Fibroblast of lung (primary cell): ENCODE measurements at regions not wholly inside any gene's neighbourhood (a gene's known extent, or its start where the extent isn't known, plus 50 kb on each side); places are given as distances from the start of the nearest gene placed in this dataset.

ENCODE experiments used
- DNase-seq, 2 donors: peaks; one replicate each; pipeline versions ENCODE4 v3.0.0 to v3.0.0-alpha.2; 2010; ENCODE audit warnings: low read depth in 2 of 2
- H2AFZ ChIP-seq: 2 replicates; pipeline ENCODE4 v1.5.1; 2012; ENCODE audit warnings: low read length, control low read depth, inconsistent platforms
- H3K27ac ChIP-seq: 2 replicates; pipeline ENCODE4 v1.5.1; 2011; ENCODE audit warnings: low read length, control low read depth; ENCODE audit not compliant: insufficient read depth
- H3K27me3 ChIP-seq: 2 replicates; pipeline ENCODE4 v1.5.1; 2011; ENCODE audit warnings: mild to moderate bottlenecking, low read length; ENCODE audit not compliant: control insufficient read depth, insufficient read depth
- H3K36me3 ChIP-seq: 2 replicates; pipeline ENCODE4 v1.5.1; 2011; ENCODE audit warnings: low read length; ENCODE audit not compliant: control insufficient read depth, insufficient read depth
- H3K4me1 ChIP-seq: 2 replicates; pipeline ENCODE4 v1.5.1; 2011; ENCODE audit warnings: low read length; ENCODE audit not compliant: control insufficient read depth, insufficient read depth; ENCODE audit errors: extremely low read depth
- H3K4me2 ChIP-seq: 2 replicates; pipeline ENCODE4 v1.5.1; 2011; ENCODE audit warnings: low read length, control low read depth; ENCODE audit not compliant: insufficient read depth; ENCODE audit errors: extremely low read depth
- H3K4me3 ChIP-seq, 4 experiments: fragments of 200-600 bp in 1 of 4; sonication (generic) in 1 of 4; replicated peaks in 1 of 4; 2 replicates each; pipeline ENCODE4 v1.5.1; 2011 to 2016; ENCODE audit warnings: low read length in 4 of 4, low read depth in 3 of 4, mild to moderate bottlenecking in 3 of 4, control low read depth in 2 of 4, inconsistent platforms in 1 of 4, mixed read lengths in 1 of 4; ENCODE audit not compliant: insufficient read depth in 1 of 4; ENCODE audit errors: control extremely low read depth in 1 of 4
- H3K79me2 ChIP-seq: 2 replicates; pipeline ENCODE4 v1.5.1; 2012; ENCODE audit warnings: mild to moderate bottlenecking, low read length, inconsistent platforms; ENCODE audit not compliant: control insufficient read depth, insufficient read depth
- H3K9ac ChIP-seq: 2 replicates; pipeline ENCODE4 v1.5.1; 2011; ENCODE audit warnings: mild to moderate bottlenecking, low read length, control low read depth; ENCODE audit not compliant: insufficient read depth
- H3K9me3 ChIP-seq: 2 replicates; pipeline ENCODE4 v1.5.1; 2012; ENCODE audit warnings: low read depth, low read length; ENCODE audit not compliant: control insufficient read depth, insufficient read depth
- H4K20me1 ChIP-seq: 2 replicates; pipeline ENCODE4 v1.5.1; 2011; ENCODE audit warnings: low read length; ENCODE audit not compliant: control insufficient read depth, insufficient read depth; ENCODE audit errors: extremely low read depth
- CTCF ChIP-seq, 2 donors: IDR thresholded peaks in 1 of 2; conservative IDR thresholded peaks in 1 of 2; 1 replicate in 1 of 2; 2 replicates in 1 of 2; pipeline ENCODE4 v1.5.1; 2011 to 2012; ENCODE audit warnings: low read length in 2 of 2, control low read depth in 1 of 2, inconsistent platforms in 1 of 2, low read depth in 1 of 2, mild to moderate bottlenecking in 1 of 2
- EZH2 ChIP-seq: IDR thresholded peaks from 2 replicates; pipeline ENCODE4 v1.5.1; 2012; ENCODE audit warnings: low read length, control low read depth, mild to moderate bottlenecking; ENCODE audit errors: missing control alignments

DNA sequence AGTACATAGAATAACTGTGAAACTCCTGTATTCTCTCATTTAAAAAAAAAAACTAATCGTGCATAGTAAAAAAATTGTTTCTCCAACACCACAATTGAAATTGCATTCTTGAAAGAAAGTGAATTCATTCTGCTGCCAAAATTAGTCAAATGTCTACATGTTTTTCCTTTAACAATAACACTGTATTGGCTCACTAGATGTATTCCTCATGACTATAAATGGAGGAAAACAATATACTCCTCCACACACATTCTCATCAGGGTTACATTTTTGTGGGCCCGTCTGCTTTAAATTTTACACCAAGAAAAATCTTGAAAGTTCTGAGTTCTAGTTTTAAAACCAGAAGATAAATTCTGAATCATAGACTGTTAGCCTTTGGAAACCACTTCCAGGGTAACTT is 233.6 kb downstream of the KLF12 start:
- Histone ChIP-seq H3K4me3 (no peak overlapping the region), H4K20me1 (no peaks in the 10 kb centered on the region), H3K4me2 (no peak overlapping the region), H3K9me3 (no peaks in the 10 kb centered on the region), H3K27me3 (no peaks in the 10 kb centered on the region), H2AFZ (no peak overlapping the region), H3K79me2 (no peaks in the 10 kb centered on the region), H3K36me3 (no peaks in the 10 kb centered on the region), H3K9ac (no peak overlapping the region), H3K4me1 (no peaks in the 10 kb centered on the region), H3K27ac (no peak overlapping the region)
- no peak for TF ChIP-seq EZH2
- no peak for TF ChIP-seq CTCF (conservative IDR thresholded peaks at IDR 0.05 in 1 of 2, IDR thresholded peaks at IDR 0.05 in 1 of 2; ENCODE audit: low read depth in 1 of 2, low read length in 2 of 2)
- DNase-seq: peak in 1 of 2 donors; percentile 74

- no peak overlapping the region for H3K27ac ChIP-seq
- H4K20me1 ChIP-seq: no peaks in the 10 kb centered on the region
These were observed 235.3 kb downstream of the KLF12 start for GRCh38 chr13:73898899-73899298.

DNA sequence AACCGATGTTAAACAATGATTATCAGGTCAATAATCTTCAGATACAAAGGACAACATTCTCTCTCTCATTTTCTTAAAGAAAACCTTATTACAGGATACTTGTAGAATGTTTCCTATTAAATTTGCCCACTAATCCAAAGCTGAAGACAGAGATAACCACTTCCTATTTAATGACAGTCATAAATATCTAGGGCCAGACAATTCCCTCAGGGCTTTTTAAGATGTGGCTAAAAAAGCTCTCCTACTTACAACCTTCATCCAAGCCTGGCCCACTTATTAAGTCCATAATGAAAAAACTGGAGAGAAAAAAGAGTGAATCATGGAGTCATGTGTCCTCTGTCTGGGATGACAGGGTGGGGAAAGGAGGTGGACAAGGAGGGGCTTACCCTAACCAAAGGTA is 235.9 kb downstream of the KLF12 start:
- Histone ChIP-seq H3K9ac (no peak overlapping the region), H3K27ac (no peak overlapping the region), H3K4me1 (no peaks in the 10 kb centered on the region), H4K20me1 (no peaks in the 10 kb centered on the region), H3K27me3 (no peaks in the 10 kb centered on the region), H3K4me3 (no peak overlapping the region), H3K79me2 (no peaks in the 10 kb centered on the region), H3K36me3 (no peaks in the 10 kb centered on the region), H3K4me2 (no peak overlapping the region), H3K9me3 (no peaks in the 10 kb centered on the region), H2AFZ (no peak overlapping the region)
- no peak for DNase-seq
- no peak for TF ChIP-seq CTCF (conservative IDR thresholded peaks at IDR 0.05 in 1 of 2, IDR thresholded peaks at IDR 0.05 in 1 of 2; ENCODE audit: low read depth in 1 of 2, low read length in 2 of 2)
- no peak for TF ChIP-seq EZH2

More at GRCh38 chr13:73898899-73899298, 235.3 kb downstream of the KLF12 start:
- no peak for TF ChIP-seq CTCF (conservative IDR thresholded peaks at IDR 0.05 in 1 of 2, IDR thresholded peaks at IDR 0.05 in 1 of 2; ENCODE audit: low read depth in 1 of 2, low read length in 2 of 2)
- no peak for TF ChIP-seq EZH2
- Histone ChIP-seq H3K9ac (no peak overlapping the region), H3K79me2 (no peaks in the 10 kb centered on the region), H3K27me3 (no peaks in the 10 kb centered on the region), H3K36me3 (no peaks in the 10 kb centered on the region), H3K9me3 (no peaks in the 10 kb centered on the region), H3K4me1 (no peaks in the 10 kb centered on the region), H3K4me2 (no peak overlapping the region), H3K4me3 (no peak overlapping the region), H2AFZ (no peak overlapping the region)
- DNase-seq: no peak
